KMS-11 (cell line): ENCODE measurements at regions not wholly inside any gene's neighbourhood (a gene's known extent, or its start where the extent isn't known, plus 50 kb on each side); places are given as distances from the start of the nearest gene placed in this dataset.
"Not testable (repeated sequence)": the region's sequence is repeated elsewhere in the genome, so short reads cannot be mapped to it uniquely, and the experiment has no call there.

Experiments used
- H2AFZ ChIP-seq: fragments of 200-600 bp; sonication (generic); 2 replicates; pipeline ENCODE4 v1.6.1; 2016; ENCODE audit warnings: antibody characterized with exemption, mixed run types, low read depth
- H3K27ac ChIP-seq: fragments of 200-600 bp; sonication (generic); 2 replicates; pipeline ENCODE4 v1.6.1; 2016; ENCODE audit warnings: mild to moderate bottlenecking, mixed run types
- H3K27me3 ChIP-seq: fragments of 200-600 bp; sonication (generic); 2 replicates; pipeline ENCODE4 v1.6.1; 2017; ENCODE audit warnings: mild to moderate bottlenecking, low read depth, mixed run types, moderate library complexity; ENCODE audit not compliant: insufficient read depth
- H3K36me3 ChIP-seq: fragments of 200-600 bp; sonication (generic); 2 replicates; pipeline ENCODE4 v1.6.1; 2017; ENCODE audit warnings: mild to moderate bottlenecking, mixed run types; ENCODE audit not compliant: insufficient read depth
- H3K4me1 ChIP-seq: fragments of 200-600 bp; sonication (generic); 2 replicates; pipeline ENCODE4 v1.6.1; 2016; ENCODE audit warnings: mild to moderate bottlenecking, low read depth, mixed run types; ENCODE audit not compliant: poor library complexity, severe bottlenecking
- H3K4me2 ChIP-seq: fragments of 200-600 bp; sonication (generic); 2 replicates; pipeline ENCODE4 v1.7.0; 2016; ENCODE audit warnings: mild to moderate bottlenecking, mixed run types
- H3K4me3 ChIP-seq: fragments of 200-600 bp; sonication (generic); IDR thresholded peaks from 2 replicates; pipeline ENCODE4 v1.6.1; 2017; ENCODE audit warnings: low read depth, low read length, mixed read lengths; ENCODE audit not compliant: insufficient read depth
- H3K79me2 ChIP-seq: fragments of 200-600 bp; sonication (generic); 2 replicates; pipeline ENCODE4 v1.6.1; 2016; ENCODE audit warnings: low read depth, mixed run types; ENCODE audit not compliant: insufficient read depth
- H3K9ac ChIP-seq: fragments of 200-600 bp; sonication (generic); 2 replicates; pipeline ENCODE4 v1.6.1; 2016; ENCODE audit warnings: mild to moderate bottlenecking, mixed run types
- H4K20me1 ChIP-seq: fragments of 200-600 bp; sonication (generic); 2 replicates; pipeline ENCODE4 v1.6.1; 2016; ENCODE audit warnings: mild to moderate bottlenecking, mixed run types; ENCODE audit not compliant: insufficient read depth
- CTCF ChIP-seq: fragments of 200-600 bp; sonication (generic); conservative IDR thresholded peaks from 2 replicates; pipeline ENCODE4 v1.6.1; 2017; ENCODE audit warnings: low read depth, mild to moderate bottlenecking, antibody characterized with exemption, low read length, moderate library complexity, mixed read lengths

GRCh38 chrX:144042271-144042670 is 158.4 kb downstream of the UBE2NL start:
- H3K27ac ChIP-seq: no peak overlapping the region
- H3K27me3 ChIP-seq: no peaks in the 10 kb centered on the region
- no peaks in the 10 kb centered on the region for H4K20me1 ChIP-seq
- no peak for TF ChIP-seq CTCF
- H3K4me1 ChIP-seq: no peaks in the 10 kb centered on the region
- H3K4me2 ChIP-seq: no peak overlapping the region
- H3K9ac ChIP-seq: no peak overlapping the region
- H2AFZ ChIP-seq: no peak overlapping the region
- H3K36me3 ChIP-seq: no peaks in the 10 kb centered on the region
- no peak overlapping the region for H3K4me3 ChIP-seq
- no peaks in the 10 kb centered on the region for H3K79me2 ChIP-seq

GRCh38 chrX:144075432-144075831 is 191.6 kb downstream of the UBE2NL start:
- Histone ChIP-seq H3K36me3 (no peaks in the 10 kb centered on the region), H3K4me2 (no peak overlapping the region), H3K4me1 (no peaks in the 10 kb centered on the region), H4K20me1 (no peaks in the 10 kb centered on the region), H3K9ac (no peak overlapping the region), H3K4me3 (no peak overlapping the region), H3K27ac (no peak overlapping the region), H3K79me2 (no peaks in the 10 kb centered on the region), H3K27me3 (no peaks in the 10 kb centered on the region), H2AFZ (no peak overlapping the region)
- TF ChIP-seq CTCF: no peak

- not testable (repeated sequence) for H3K4me3 ChIP-seq, H3K4me2 ChIP-seq, H3K4me1 ChIP-seq
Measured at GRCh38 chrX:144082237-144082636, 198.4 kb downstream of the UBE2NL start.

GRCh38 chrX:144089674-144090073 is 205.8 kb downstream of the UBE2NL start:
- not testable (repeated sequence) for H3K4me1 ChIP-seq, H3K4me2 ChIP-seq, H3K4me3 ChIP-seq, H4K20me1 ChIP-seq, H2AFZ ChIP-seq, H3K9ac ChIP-seq, H3K79me2 ChIP-seq, H3K27ac ChIP-seq, H3K27me3 ChIP-seq, H3K36me3 ChIP-seq

More at GRCh38 chrX:144082237-144082636, 198.4 kb downstream of the UBE2NL start:
- H3K9ac ChIP-seq, H3K27ac ChIP-seq, H3K36me3 ChIP-seq, H3K79me2 ChIP-seq, H2AFZ ChIP-seq, H4K20me1 ChIP-seq, H3K27me3 ChIP-seq: not testable (repeated sequence)

- H4K20me1 ChIP-seq, H3K27ac ChIP-seq, H3K36me3 ChIP-seq, H3K4me1 ChIP-seq, H3K4me3 ChIP-seq, H3K4me2 ChIP-seq, H2AFZ ChIP-seq, H3K27me3 ChIP-seq, H3K79me2 ChIP-seq, H3K9ac ChIP-seq: not testable (repeated sequence)
Measured at GRCh38 chrX:144092116-144092515, 208.2 kb downstream of the UBE2NL start.

- not testable (repeated sequence) for H3K9ac ChIP-seq, H3K36me3 ChIP-seq, H2AFZ ChIP-seq, H3K4me3 ChIP-seq, H3K4me2 ChIP-seq, H3K27me3 ChIP-seq, H3K4me1 ChIP-seq, H4K20me1 ChIP-seq, H3K79me2 ChIP-seq, H3K27ac ChIP-seq
Measured at GRCh38 chrX:144119490-144119889, 235.6 kb downstream of the UBE2NL start.

GRCh38 chrX:144121566-144121965 is 237.7 kb downstream of the UBE2NL start:
- H4K20me1 ChIP-seq, H3K79me2 ChIP-seq, H3K4me2 ChIP-seq, H3K9ac ChIP-seq, H3K27ac ChIP-seq, H3K27me3 ChIP-seq, H2AFZ ChIP-seq, H3K4me3 ChIP-seq, H3K4me1 ChIP-seq, H3K36me3 ChIP-seq: not testable (repeated sequence)

GRCh38 chrX:144127570-144128169 is 243.8 kb downstream of the UBE2NL start:
- not testable (repeated sequence) for H3K79me2 ChIP-seq, H3K4me3 ChIP-seq, H3K4me2 ChIP-seq, H3K27ac ChIP-seq, H3K27me3 ChIP-seq, H3K4me1 ChIP-seq, H3K9ac ChIP-seq, H4K20me1 ChIP-seq, H3K36me3 ChIP-seq, H2AFZ ChIP-seq

- H3K4me3 ChIP-seq, H3K27me3 ChIP-seq, H3K79me2 ChIP-seq, H2AFZ ChIP-seq, H3K4me1 ChIP-seq, H3K4me2 ChIP-seq, H4K20me1 ChIP-seq, H3K27ac ChIP-seq, H3K9ac ChIP-seq, H3K36me3 ChIP-seq: not testable (repeated sequence)
Measured at GRCh38 chrX:144129511-144129910, 245.6 kb downstream of the UBE2NL start.
